ENCODE measurements at regions not wholly inside any gene's neighbourhood (a gene's known extent, or its start where the extent isn't known, plus 50 kb on each side); places are given as distances from the start of the nearest gene placed in this dataset.

- peak; percentile 95 to 96 for TF ChIP-seq RAD21 (IDR thresholded peaks at IDR 0.05)
- no peak for TF ChIP-seq HNF4G (IDR thresholded peaks at IDR 0.05)
- TF ChIP-seq CTCF (IDR thresholded peaks at IDR 0.05; ENCODE audit: low read depth, low read length, missing input control) = peak; percentile 77
- WGBS = 3% methylated on average over 4 of the region's 4 CpGs
- Histone ChIP-seq H3K9ac (ENCODE audit: low read depth in 1 of 2, low read length in 2 of 2) (peak overlapping the region in 1 of 2 donors; percentile 38), H3K27me3 (ENCODE audit: control insufficient read depth in 4 of 4, insufficient read depth in 4 of 4, low read length in 3 of 4) (no peaks in the 10 kb centered on the region), H3K4me1 (ENCODE audit: control insufficient read depth in 4 of 4, insufficient read depth in 4 of 4, low read length in 3 of 4) (peaks cover 2 to 8% (median 4%) of the 10 kb centered on the region in 4 donors), H3K9me3 (ENCODE audit: control insufficient read depth in 4 of 4, low read length in 3 of 4) (no peaks in the 10 kb centered on the region), H3K36me3 (ENCODE audit: control insufficient read depth in 4 of 4, insufficient read depth in 3 of 4, low read depth in 1 of 4, low read length in 3 of 4) (no peaks in the 10 kb centered on the region), H3K27ac (ENCODE audit: low read depth in 1 of 2, low read length in 2 of 2) (peak overlapping the region; percentile 1 to 21), H3K4me3 (ENCODE audit: low read depth in 1 of 3, low read length in 3 of 3) (peak overlapping the region in 1 of 3 donors; percentile 30)
- DNase-seq (ENCODE audit: low spot score) = peak; percentile 81
These were observed 199.5 kb upstream of the DCN start for GRCh38 chr12:91382081-91382543.

- H3K36me3 ChIP-seq (ENCODE audit: control insufficient read depth in 4 of 4, insufficient read depth in 3 of 4, low read depth in 1 of 4, low read length in 3 of 4) = no peaks in the 10 kb centered on the region
- H3K4me3 ChIP-seq (ENCODE audit: low read depth in 1 of 3, low read length in 3 of 3) = peak overlapping the region in 2 of 3 donors; percentile 16 to 30
- no peaks in the 10 kb centered on the region for H3K27me3 ChIP-seq (ENCODE audit: control insufficient read depth in 4 of 4, insufficient read depth in 4 of 4, low read length in 3 of 4)
- WGBS = 24% methylated on average over 11 of the region's 11 CpGs
- TF ChIP-seq JUND (IDR thresholded peaks at IDR 0.05) = peak in 1 of 2 donors; percentile 17
- peak; percentile 8 for TF ChIP-seq YY1 (IDR thresholded peaks at IDR 0.05)
- TF ChIP-seq HNF4A (conservative IDR thresholded peaks at IDR 0.05) = no peak
- TF ChIP-seq SP1 (IDR thresholded peaks at IDR 0.05) = peak; percentile 48
- DNase-seq (ENCODE audit: low spot score) = peak; percentile 46
- H3K9ac ChIP-seq (ENCODE audit: low read depth in 1 of 2, low read length in 2 of 2) = peak overlapping the region in 1 of 2 donors; percentile 38
- H3K4me1 ChIP-seq (ENCODE audit: control insufficient read depth in 4 of 4, insufficient read depth in 4 of 4, low read length in 3 of 4) = peaks cover 2 to 8% (median 4%) of the 10 kb centered on the region in 4 donors
- H3K27ac ChIP-seq (ENCODE audit: low read depth in 1 of 2, low read length in 2 of 2) = peak overlapping the region; percentile 1 to 21
- H3K9me3 ChIP-seq (ENCODE audit: control insufficient read depth in 4 of 4, low read length in 3 of 4) = no peaks in the 10 kb centered on the region
These were observed 198.7 kb upstream of the DCN start for GRCh38 chr12:91381309-91381804.

GRCh38 chr12:91380631-91381030 is 198.0 kb upstream of the DCN start:
- H3K27ac ChIP-seq (ENCODE audit: low read depth in 1 of 2, low read length in 2 of 2) = no peak overlapping the region
- WGBS = 71% methylated on average over 5 of the region's 5 CpGs
- H3K4me3 ChIP-seq (ENCODE audit: low read depth in 1 of 3, low read length in 3 of 3) = no peak overlapping the region
- no peak for TF ChIP-seq HNF4A (conservative IDR thresholded peaks at IDR 0.05)
- no peak for TF ChIP-seq FOXA1 (IDR thresholded peaks at IDR 0.05)
- TF ChIP-seq CTCF (IDR thresholded peaks at IDR 0.05; ENCODE audit: low read depth, low read length, missing input control) = no peak
- TF ChIP-seq SP1 (IDR thresholded peaks at IDR 0.05) = no peak
- no peak for TF ChIP-seq JUND (IDR thresholded peaks at IDR 0.05)
- no peak for TF ChIP-seq NR2F2 (IDR thresholded peaks at IDR 0.05)
- TF ChIP-seq RAD21 (IDR thresholded peaks at IDR 0.05) = no peak
- no peak for TF ChIP-seq YY1 (IDR thresholded peaks at IDR 0.05)
- TF ChIP-seq ZBTB33 (IDR thresholded peaks at IDR 0.05) = no peak
- no peak for TF ChIP-seq HNF4G (IDR thresholded peaks at IDR 0.05)
- TF ChIP-seq RXRA (IDR thresholded peaks at IDR 0.05) = no peak
- H3K4me1 ChIP-seq (ENCODE audit: control insufficient read depth in 4 of 4, insufficient read depth in 4 of 4, low read length in 3 of 4) = peaks cover 2 to 8% (median 4%) of the 10 kb centered on the region in 4 donors
- H3K36me3 ChIP-seq (ENCODE audit: control insufficient read depth in 4 of 4, insufficient read depth in 3 of 4, low read depth in 1 of 4, low read length in 3 of 4) = no peaks in the 10 kb centered on the region
- no peak overlapping the region for H3K9ac ChIP-seq (ENCODE audit: low read depth in 1 of 2, low read length in 2 of 2)
- H3K9me3 ChIP-seq (ENCODE audit: control insufficient read depth in 4 of 4, low read length in 3 of 4) = no peaks in the 10 kb centered on the region
- DNase-seq (ENCODE audit: low spot score) = no peak
- no peaks in the 10 kb centered on the region for H3K27me3 ChIP-seq (ENCODE audit: control insufficient read depth in 4 of 4, insufficient read depth in 4 of 4, low read length in 3 of 4)

All from liver (tissue), 8 donors.